GM18868 (cell line): ENCODE measurements at regions not wholly inside any gene's neighbourhood (a gene's known extent, or its start where the extent isn't known, plus 50 kb on each side); places are given as distances from the start of the nearest gene placed in this dataset.
A peak's percentile ranks its signal among the peaks of the same experiment; 100 is the strongest.

ENCODE experiments used
- ATAC-seq: cut with Tn5 transposase; IDR thresholded peaks from one replicate; pipeline ENCODE4 v1.9.1; 2021; ENCODE audit warnings: mild to moderate bottlenecking, moderate library complexity; ENCODE audit not compliant: unreplicated experiment

DNA sequence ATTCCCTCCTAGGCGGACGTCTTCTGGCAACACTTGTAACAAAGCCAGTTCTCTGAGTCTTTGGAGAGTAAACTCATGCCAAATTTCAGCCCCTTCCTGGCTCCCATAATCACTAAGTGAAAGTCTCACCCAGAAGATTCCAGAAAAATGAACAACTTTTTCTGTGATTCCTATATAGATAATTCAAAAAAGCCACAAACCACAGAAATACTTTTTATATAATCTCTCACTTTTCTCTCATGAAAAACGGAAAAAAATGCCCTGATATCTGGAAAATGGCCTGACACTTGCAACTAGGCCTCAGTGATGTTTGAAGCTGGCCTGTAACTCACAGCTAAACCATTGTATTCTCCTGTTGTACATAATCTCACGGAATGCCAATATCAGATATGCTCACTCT, 296.2 kb downstream of the HTR7 start:
- ATAC-seq, result no peak

DNA sequence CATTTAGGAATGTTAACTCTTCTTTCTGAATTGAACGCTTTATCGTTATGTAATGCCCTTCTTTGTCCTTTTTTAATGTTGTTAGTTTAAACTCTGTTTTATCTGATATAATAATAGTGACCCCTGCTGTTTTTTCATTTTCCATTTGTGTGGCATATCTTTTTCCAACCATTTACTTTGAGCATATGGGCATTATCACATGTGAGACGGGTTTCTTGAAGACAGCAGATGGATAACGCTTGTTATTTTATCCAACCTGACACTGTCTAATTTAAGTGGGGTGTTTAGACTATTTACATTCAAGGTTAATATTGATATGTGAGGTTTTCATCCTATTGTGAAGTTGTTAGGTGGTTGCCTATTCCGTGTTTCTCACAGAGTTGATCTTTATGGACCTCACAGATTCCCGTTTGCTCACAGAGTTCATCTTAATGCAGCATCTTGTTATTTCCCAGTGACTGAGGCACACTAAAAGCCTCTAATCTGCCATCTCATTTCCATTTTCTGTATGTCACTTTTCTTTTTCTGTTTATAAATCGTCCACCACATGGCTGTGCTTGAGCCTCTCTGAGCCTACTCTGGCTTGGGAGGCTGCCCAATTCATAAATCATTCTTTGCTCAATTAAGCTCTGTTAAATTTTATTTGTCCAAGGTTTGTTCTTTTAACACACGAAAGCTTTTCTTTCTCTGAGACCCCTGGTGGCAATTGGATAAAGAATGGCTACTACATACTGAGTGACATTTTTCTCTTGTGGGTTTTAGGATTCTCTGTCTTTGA, 286.2 kb downstream of the HTR7 start:
- ATAC-seq, result no peak

DNA sequence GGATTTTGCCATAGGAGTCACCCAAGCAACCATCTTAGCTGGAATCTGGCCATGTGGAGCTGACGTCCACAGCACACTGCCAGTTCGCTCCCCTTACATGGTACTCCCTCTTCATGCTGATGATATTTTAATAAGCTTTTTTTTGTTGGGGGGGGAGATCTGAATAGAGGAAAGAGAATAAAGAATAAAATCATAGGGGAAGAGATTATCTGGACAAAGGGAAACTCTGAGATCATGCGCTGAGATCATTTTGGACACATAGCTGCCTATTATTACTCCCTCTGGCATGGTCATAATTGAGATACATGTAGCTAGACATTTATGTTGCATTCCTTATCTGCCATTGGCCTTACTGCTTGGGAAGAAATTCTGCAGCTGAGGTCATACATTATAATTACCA, 282.7 kb downstream of the HTR7 start:
- no peak for ATAC-seq

DNA sequence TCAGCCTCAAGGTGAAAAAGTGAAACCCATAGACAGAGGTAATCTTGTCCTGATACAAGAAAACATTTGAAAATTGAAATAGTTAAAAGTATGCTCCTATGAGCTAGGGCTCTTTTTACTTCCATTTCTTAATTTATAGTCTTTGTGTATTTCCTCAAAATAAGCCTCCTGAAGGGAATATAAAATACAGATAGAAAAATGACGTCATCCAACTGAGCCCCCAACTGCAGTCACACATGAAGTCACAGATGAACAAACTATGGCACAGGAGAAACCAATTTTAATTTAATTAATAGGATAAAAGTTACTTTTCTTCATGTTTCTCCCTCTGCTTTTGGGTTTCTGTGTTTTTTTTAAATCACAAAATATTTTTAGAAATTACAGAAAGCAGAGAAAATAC, 280.3 kb downstream of the HTR7 start:
- ATAC-seq, result no peak

DNA sequence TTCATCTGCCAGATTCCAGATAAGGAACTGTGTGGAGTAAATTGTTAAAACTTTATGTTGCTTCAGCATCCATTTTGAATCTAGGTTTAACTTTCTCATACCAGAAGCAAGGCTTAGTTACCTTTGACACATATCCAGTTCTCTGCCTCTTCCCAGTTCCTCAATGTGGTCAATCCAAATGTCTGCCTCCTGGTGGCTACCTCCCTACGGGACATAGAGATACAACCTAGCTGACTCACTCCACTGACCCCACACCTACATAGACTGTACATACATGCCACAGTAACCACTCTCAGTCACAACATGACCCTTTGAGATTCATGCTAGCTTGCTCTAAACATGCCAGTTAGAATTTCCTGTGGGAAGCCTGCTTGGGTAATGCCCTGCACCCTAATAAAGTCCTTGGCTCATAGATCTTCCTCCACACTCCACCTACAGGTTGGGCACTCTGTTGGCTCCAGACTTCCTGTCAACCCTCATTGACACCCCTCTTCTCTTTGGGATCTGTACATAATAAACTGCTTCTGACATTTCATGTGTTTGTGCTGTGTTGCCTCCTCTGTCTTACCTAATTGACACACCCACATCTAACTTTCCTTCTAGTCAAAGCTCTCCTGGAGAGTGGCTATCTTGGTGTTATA, 278.1 kb downstream of the HTR7 start:
- no peak for ATAC-seq

DNA sequence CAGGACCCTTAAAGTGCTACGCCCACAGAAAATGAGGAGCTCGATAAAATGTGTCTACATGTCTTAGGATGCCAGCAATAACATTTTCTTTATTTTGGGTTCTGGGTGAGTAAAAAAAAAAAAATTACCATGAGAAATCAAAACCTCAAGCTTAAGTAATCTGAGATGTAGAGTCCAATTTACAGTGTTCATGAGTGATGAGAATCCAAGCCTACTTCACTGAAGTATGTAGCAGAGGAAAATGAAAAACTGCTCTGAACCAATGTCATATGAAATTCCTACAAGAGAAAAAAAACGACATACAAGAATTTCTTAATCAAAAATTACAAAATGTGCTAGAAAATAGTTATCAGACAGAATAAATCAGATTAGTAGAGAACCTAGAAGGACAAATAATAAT, 274.4 kb downstream of the HTR7 start:
- no peak for ATAC-seq

DNA sequence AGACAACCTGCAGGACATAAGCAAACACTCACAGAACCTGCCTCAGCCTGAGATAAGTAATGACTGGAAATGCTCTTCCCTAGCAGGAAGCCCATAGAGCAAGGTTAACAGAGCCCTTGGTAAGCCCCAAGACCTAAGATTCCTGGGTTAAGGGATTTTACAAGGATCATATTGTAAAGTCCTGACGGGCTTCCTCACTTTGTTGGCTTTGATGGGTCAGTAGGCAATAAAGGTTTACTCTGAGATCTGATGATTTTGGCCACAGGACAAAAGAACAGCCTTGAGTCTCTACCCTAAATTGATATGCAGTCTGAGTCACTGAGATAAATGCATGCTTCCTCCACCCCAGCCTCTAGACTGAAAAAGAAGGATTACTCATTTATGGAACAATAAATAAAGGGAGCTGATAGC, 270.8 kb downstream of the HTR7 start:
- no peak for ATAC-seq

DNA sequence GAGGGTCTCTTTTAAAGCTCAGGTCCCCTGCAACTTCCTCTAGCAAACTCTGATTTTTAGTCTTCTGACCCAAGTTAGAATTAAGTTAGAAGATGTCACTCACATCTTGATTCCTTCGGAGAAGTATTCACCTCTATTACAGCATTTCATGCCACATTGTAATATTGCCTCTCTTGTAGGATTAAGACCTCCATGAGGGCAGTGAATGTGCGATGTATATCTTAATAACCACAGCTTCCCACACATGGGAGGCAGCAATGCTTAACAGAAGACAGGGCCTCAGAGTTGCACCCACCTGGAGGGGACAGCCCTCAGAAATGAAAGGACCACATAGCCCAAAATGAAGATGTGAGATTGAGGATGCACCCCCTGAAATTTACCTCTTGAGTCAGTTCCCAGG, 270.3 kb downstream of the HTR7 start:
- ATAC-seq, result no peak

DNA sequence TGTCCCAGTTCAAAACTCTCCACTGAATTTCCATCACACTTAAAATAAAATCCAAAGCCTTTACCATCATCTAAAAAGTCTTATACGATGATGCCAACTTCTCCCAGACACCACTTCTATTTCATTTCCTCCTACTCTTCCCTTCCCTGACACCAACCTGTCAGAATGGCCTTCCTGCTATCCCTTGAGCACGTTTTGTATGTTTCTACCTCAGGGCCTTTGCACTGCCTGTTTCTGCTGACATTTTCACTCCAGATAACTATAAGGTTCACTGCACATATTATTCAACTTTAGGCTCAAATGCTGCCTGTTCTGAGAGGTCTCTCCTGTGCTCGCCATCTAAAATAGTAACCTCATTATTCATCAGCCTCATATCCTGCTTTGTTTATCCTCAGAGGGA, 269.6 kb downstream of the HTR7 start:
- no peak for ATAC-seq

DNA sequence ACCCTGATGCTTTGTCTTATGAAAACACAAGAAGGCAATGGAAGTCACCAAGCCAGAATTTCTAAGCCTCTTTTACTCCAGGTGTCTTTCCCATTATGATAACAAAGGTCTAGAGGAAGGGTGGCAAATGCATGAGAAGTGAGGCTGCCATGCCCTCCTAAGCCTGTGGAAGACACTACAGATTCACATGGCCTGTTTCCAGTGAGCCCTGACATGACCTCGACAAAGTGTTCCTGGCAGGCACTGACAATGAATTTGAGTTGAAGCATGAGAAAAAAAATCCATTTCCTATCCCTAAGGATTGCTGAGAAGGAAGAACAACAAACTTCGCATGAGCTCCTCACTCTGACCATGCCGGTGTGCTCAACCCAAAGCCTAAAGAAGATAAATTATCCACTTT, 268.0 kb downstream of the HTR7 start:
- no peak for ATAC-seq

DNA sequence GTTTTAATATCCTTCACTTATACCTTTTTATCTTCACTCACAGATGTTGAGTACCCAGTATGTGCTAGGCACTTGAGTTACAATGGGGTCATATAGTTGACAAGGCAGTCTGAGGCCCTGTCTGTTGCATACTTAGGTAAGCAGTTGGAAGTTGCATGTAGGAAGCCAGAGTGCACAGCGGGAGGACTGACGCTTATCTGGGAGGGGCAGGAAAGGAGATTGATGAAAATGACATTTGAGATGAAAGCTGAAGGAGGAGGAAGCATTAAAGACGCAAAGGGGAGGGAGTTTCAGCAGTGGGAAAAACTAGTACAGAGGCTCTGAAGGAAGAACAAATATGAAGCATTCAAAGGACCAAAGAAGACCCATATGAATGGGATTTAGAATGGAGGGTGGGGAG, 266.2 kb downstream of the HTR7 start:
- no peak for ATAC-seq

DNA sequence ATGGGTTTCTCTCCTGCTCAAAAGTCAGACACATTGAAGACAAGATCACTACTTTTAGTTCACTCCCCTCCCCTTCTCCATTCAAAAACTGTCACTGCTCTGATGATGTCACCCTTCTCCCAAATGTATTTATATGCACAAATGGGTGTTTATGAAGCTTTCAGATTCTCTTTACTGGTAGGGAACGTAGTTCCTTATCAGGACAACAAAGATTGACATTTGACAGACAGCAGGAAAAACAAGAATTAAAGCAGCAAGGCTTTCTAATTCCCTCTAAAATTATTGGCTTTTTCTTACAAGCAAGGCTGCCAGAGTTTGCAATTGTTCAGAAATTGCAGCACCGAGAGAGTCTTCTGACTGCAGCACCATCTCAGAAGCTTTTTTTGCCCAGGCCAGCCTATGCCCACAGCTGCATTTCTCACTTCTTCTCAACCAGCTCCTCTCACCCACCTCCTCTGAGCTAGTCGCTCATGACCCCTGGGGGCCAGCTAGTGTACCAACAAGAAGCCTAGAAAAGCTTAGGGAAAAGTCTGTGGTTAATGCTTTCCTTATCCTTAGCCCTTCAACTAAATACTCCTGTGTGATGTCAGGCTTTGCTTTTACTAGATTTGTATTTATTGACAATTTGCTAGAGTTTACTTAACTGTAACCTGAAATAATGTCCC, 265.1 kb downstream of the HTR7 start:
- peak; percentile 70 for ATAC-seq

DNA sequence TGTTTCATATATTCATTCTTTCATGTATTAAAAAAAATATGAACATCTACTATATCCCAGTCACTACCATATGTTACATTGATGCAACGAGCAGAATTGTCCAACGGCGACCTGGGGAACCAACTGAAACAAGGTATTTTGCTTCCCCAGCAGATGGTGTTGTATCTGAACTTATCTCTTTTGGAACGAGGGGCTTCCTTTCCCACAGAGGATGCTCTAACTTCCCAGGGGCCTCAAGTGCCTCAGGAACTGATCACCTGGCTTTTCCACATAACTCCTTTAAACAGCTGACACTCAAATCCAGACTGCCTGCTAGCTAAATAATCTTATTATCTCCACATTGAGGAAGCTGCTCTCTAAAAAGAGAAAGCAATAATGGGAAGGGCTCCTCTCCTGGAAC, 259.3 kb downstream of the HTR7 start:
- no peak for ATAC-seq

DNA sequence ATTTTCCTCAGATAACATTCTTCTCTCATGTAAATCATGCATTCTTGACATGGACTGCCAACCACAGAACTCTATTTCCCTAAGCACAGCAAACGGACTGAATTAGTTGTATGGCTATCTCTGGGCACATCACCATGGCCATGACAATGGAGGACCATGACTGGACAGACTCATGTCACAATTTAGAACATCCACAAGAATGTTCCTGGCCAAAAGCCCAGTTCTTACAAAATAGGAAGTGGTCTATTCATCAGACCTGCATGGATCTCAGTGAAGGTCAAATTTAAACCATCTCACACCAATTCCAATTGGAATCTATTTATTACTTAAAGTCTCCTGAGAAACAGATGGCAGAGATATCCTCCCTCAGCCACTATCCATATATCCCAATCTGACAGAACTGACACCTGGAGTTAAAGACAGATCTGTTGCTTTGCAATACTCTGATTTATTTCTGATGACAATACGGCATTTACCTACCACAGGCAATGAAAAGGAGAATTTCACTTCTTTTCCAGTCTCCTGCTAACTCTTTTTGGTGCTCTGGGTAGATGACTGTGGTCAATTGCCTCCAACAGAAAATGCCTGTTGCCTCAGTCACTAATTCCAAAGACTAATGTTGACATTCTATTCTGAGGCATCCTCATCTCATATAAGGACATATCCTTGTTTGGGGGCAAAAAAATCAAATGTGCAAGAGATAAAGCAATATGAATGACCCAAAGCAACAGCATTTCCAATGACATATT, 254.8 kb downstream of the HTR7 start:
- ATAC-seq, result no peak

DNA sequence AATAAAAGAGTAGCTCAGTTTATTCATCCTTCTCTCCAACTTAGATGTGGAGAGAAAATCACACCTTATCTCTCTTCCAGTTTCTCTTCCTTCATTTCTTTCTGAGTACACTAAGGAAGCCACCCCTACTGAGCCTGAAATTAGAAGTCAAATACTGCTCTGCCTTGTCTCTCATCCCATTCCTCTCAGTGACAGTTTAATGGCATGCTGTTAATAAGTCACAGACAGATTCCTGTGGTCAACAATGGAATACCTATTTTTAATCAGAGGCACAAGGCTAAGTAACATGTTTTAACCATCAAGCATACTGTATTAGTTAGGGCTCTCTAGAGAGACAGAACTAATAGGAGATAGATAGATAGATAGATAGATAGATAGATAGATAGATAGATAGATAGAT, 253.2 kb downstream of the HTR7 start:
- ATAC-seq, result no peak

DNA sequence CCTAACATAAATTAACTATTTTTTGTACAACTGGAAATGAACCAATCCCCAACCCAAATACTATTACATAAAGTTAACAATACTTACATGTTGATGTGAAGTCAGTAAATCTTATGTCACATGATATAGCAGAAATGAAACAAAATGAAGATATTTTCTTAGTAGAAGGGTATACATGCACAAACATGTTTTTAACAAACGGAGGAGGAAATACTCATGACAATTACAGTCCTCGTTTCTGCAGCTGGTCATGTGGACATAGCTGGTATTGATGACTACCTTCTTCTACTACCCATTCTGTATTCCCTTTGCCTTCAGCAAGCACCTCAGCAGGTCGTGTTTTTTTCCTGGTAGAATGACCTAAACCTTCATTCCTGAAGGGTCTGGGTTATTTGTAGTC, 252.3 kb downstream of the HTR7 start:
- no peak for ATAC-seq

DNA sequence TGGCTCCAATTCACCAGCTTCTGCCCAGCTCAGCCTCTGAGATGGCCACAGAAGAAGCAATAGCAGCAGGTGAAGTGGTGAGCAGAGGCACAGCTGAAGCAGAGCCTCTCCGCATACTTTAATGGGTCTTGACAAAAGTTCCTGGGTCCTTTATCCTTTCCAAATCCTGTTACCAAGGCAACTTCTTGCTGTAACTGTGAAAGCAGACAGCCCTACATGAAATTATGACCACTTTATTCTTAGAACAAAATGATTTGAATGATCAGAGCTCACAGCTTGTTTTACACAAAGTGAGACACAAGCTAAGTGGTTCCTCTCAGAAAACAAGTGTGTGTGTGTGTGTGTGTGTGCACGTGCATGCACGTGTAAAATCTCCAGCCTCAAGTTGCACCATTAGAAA, 245.6 kb downstream of the HTR7 start:
- ATAC-seq, result no peak

DNA sequence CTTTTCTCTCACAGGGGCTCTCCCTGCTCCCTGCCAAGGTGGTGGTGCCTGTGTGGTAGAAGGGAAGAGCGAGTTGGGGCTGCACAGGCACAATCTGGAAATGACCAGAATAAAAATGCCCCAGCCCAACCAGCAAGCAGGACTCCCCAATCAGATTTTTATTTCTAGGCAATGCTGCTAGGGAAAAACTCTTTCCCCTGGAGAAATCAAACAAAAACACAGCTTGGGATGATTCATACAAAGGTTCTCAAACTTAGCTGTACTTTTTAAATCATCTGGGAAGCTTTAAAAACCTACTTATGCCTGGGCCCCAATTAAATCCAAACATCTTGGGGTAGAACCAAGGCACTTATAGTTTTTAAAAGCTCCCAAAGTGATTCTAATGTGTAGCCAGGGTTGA, 243.2 kb downstream of the HTR7 start:
- ATAC-seq, result no peak

DNA sequence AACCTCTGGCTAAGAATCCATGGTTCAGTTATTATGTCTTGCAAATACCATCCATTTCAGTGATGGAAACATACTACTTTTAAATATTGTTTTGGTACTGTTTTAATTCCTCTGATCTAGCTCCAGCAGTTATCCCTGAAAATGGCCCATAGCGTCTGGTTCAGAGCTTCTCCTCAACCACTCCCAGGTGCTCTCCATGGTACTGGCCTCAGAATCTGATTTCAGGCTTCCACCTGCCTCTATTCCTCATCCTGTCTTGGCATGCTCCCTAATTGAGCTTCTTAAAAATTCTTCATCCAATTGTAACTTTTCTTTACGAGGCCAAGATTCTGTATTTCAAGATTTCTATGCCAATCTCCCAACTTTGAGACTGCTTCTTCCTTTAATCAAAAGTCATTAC, 236.3 kb downstream of the HTR7 start:
- ATAC-seq, result no peak

DNA sequence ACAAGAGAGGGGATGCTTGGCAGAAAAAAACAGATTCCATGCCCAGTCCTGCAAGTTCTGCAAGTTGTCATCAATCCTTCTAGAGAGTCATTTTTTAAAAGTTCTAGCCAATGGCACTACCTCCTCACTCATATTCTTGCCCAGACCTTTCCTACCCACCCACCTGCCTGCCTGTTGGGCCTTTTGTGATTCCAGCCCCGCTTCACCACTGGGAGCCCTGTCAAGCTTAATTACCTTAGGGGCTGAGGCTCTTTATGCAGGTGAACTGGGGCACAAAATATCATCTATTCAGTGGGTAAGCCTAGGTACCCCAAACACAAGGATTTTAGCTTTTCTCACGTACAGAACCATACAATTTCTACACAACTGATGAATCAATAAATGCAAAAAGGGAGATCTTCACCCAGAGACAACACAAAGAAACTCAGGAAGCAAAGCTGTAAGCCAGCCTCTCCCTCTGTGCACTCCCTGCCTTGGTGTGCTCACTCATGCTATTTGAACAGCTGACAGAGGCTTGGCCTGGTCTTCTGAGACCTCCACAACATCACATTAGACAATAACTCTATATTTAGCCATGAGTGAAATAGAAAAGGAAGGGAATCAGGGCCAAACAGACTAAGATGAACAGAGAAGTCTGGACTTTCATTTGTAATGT, 222.6 kb downstream of the HTR7 start:
- no peak for ATAC-seq

DNA sequence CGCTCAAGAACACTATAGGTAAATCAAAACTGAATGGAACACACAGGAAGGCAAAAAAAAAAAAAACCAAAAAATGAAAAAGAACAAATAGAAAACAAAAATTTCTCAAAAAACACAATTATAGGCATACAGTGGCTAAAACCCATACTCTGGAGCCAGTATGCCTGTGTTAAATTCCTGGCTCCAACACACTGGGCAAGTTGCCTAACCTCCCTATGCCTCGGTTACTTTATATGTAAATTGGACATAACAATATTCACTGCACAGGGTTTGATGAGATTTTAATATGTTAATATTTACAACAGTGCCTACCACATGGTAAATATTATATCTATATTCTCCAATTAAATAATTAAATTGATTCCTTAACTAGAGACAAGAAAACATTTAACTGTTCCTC, 217.1 kb downstream of the HTR7 start:
- ATAC-seq, result no peak
